GM19452 (cell line): ENCODE measurements at regions not wholly inside any gene's neighbourhood (a gene's known extent, or its start where the extent isn't known, plus 50 kb on each side); places are given as distances from the start of the nearest gene placed in this dataset.

Experiments used
- ATAC-seq: cut with Tn5 transposase; IDR thresholded peaks from one replicate; pipeline ENCODE4 v1.9.1; 2021; ENCODE audit not compliant: unreplicated experiment

DNA sequence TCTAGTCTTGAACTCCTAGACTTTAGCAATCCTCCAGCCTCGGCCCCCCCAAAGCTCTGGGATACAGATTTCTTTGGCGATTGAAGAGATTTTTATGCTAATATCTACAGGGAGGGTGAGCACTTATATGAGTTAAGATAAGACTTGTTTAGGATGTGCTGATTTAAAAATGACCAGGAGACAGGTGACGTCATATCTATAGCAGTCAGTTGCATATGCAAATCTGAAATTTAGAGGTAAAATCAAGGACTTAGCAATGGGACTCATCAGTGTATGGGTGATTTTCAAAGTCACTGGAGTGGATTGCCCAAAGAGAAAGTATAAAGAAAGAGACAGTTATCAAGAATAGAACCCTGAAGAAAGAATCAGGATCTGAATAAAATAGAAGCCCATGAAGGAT lies 394.5 kb downstream of the ADGRL2 start:
- no peak for ATAC-seq

DNA sequence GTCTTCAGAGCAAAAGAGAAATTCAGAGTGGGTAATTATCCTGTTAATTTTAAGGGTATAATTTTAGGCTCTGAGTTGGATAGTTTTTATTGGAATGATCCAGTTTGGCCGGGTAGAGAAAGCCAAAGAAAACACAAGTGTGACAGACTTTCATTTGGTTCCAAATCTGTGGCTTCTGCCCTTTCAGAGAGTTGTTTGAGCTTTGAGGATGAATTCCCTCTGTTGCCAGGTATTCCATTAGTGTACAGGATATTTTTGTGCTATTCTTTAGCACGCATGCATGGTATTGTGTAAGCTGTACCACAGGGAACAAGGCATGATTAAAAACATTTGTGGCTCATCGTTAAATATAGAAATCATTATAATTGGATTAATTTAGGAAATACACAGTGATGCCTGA lies 384.4 kb downstream of the ADGRL2 start:
- ATAC-seq: no peak

DNA sequence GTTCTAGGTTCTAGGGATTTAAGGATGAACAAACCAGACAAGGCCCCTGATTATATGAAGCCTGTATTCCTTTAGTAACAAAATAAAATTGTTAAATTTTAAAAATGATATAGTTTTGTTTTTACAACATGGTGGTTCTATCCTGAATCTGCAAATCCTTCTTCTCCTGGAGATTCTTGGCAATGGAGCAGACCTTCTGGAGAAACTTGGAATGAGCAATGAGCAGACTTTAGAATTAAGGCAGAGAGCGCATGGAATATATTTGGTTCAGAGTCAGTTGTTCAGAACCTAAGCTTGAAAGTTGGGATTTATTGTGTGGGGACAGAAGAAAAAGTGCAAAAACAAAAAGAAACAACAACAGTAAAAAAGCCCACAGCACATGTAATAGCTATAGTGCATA lies 381.1 kb downstream of the ADGRL2 start:
- ATAC-seq: no peak

DNA sequence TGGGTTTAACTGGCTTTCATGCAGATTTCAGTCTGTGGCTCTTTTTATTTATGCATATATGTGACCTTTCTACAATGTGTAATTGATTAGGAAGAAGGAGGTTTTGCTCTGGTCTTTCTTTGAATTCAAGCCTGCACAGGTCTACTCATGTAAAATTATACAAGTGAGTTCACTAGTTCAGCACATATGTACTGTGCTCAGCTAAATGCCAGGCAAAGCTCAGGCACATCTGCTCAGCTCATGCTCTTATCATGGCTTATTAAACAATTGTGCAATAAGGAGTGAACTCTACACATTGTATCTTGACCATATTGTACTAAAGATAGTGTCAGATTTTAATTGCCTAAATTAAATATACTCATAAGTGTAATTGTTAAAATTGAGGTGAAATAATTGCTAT lies 378.4 kb downstream of the ADGRL2 start:
- no peak for ATAC-seq

DNA sequence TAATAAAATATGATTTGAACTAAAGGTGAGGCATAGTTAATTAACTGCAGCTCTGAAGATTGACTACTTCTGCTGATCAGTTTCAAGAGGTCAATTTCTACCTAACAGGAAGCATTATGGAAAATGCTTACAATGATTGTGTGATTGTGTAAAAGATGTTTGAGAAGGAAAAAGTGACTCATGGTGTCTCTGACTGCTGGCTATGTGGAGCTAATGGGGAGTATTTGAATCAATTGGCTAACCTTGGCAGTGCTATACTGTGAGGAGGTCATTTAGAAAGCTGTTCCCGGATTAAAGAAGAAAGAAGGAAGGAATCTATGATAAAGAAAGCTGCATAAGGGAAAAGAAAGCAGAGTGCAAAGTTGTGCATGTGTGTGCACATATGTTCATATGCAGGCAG lies 376.5 kb downstream of the ADGRL2 start:
- no peak for ATAC-seq

DNA sequence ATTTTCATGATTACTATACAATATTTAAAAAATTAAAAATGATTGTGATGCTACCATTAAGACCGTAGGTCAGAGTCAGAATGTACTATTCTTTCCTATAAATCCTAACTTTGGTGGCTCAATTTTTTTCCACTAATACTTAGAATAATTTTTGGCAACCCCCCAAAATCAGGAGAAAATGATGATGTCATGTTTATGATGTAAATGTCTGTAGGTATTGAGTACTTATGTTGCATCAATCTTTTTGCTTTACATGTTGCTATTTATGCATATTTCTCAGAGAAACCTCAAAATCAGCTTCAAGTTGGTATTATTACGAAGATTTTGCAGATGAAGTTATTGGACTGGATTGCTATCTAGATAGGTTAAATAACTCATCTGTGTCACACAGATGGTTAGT lies 371.2 kb downstream of the ADGRL2 start:
- no peak for ATAC-seq

DNA sequence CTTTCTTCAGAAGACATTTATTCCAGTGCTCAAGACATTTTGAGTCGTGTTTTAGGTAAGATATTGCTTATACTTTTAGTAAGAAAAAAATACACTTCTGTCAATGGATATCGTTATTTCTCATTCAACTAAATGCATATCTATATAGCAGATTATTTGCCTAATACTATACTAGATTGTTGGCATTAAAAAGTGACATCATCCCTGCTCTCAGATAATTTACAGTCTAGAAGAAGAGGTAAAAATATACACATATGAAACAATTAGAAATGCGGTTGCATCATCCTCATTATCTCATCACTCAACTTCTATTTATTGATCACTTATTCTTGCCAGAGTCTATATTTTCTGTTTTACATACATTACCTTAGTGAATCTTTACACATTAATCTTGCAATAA lies 367.7 kb downstream of the ADGRL2 start:
- ATAC-seq: no peak

DNA sequence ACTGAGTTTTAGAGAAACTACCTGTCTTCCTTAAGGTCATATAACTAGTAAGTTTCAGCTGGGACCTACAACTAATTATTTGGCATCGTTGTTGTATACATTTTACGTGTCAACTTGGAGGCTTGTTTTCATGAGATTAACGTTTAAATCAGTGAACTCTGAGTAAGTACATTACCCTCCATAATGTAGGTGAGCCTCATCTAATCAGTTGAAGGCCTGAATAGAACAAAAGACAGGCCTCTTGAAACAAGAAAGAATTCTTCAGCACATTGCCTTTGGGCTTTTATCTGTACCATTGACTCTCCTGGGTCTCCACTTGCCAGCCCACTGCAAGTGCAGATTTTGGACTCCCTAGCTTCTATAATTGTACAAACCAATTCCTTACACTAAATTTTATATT lies 364.6 kb downstream of the ADGRL2 start:
- ATAC-seq: no peak

DNA sequence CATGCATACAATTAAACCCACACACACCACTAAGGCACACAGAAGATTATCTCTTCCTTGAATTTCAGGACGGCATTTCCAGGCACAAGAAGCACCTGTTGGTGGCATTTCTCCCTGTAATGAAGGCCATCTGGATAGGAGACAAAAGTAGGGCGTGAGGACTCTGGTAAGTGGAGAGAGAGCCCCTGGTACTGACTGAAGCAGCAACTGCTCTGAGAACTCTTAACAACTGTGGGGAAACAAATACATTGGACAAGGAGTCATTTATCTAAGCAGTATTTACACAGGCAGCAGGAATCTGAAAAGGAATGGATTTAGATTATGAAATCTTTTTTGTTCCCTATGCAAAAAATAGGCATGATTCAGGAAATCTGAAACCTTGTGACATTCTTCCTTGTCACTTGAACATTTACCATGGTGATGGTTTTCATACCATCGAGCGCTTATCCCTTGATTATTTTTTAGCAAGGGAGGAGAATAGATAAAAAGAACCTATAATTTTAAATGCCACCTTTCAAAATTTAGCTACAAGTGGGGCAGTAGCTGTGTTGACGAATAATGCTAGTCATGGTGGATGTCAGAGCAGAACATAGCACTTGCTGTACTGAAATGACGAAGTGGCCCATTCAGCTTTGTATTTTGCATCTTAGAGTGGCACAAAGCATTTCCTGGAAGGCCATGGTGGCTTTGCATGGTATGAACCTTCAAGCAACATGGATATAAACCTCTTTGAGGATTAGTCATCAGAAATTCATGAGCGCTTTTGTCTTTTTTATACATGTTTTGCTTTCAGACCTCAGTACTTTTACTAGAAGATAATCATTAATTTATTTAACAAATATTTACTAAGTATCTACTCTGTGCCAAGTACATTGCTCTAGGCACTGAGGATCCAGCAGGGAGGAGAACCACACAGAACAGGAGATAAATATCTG lies 362.0 kb downstream of the ADGRL2 start:
- no peak for ATAC-seq

DNA sequence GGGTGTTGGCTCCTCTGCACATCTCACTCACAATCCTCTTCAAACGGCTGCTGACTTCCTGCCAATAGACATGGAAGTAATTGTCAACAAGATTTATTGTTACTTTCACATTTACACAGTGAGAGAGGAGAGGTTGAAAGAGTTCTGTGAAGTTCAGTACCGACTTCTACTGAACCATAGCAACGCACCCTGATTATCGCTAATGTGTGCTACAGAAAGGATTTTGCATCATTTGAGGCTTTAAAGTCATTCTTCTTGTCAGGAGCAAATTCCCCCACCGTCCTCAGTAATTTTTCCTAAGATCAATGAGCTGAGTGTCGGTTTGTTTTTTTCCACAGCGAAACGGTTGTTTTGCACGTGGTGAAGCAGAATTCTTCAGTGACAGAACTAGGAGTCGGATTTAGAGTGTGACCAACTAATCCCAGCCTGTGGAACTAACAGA lies 361.0 kb downstream of the ADGRL2 start:
- no peak for ATAC-seq

DNA sequence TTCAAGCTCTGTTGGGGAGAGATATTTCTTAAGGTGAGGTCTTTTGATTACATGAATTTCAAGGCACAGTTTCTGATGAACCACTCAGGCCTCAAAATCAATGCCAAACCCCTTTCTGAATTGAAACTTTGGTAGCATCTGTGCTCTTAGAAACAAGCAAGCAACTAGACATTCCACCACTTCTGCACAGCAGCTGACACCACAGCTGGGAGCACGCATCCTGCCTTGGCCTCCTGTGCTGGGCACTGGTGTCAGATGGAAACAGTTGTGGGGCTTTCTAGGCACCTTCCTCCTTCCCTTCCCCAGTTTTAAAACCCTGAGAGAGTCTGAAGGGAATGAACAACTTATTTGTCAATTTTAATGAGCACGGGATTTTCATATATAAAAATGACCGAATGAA lies 360.2 kb downstream of the ADGRL2 start:
- no peak for ATAC-seq

DNA sequence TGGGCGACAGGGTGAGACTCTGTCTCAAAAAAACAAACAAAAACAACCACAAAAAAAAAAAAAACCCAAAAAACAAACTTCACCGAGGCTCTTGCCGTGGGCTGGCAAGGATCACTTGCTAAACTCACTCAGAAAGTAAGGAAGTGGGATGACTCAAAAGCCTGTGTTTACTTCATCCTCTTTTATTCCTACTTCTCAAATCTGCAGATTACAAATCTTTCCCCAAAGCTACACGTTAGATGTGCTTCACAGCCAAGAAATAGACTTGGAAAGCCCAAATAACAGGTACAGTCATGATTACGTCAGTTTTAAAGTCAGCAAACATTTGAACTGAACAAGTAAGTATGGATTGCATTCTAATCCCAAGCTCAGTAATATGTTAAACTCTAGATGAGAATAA lies 359.3 kb downstream of the ADGRL2 start:
- ATAC-seq: no peak

DNA sequence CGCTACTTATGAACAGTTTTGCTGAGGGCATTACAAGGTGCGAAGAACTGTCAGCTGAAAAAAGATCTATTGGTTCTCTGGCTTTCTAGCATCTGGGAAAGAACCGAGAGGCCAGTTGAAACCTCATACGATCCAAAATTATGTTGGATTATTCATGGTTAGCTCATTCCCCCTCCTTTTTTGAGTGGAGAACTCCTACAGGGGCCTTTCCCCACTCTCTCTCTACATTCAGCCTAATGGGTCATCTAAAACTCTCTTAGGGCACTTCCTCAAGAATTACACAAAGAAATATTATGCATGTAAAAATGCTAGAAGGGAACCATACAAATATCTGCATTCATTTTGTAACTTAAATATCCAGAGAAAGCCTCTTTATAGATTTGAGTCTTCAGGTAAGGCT lies 358.2 kb downstream of the ADGRL2 start:
- no peak for ATAC-seq

DNA sequence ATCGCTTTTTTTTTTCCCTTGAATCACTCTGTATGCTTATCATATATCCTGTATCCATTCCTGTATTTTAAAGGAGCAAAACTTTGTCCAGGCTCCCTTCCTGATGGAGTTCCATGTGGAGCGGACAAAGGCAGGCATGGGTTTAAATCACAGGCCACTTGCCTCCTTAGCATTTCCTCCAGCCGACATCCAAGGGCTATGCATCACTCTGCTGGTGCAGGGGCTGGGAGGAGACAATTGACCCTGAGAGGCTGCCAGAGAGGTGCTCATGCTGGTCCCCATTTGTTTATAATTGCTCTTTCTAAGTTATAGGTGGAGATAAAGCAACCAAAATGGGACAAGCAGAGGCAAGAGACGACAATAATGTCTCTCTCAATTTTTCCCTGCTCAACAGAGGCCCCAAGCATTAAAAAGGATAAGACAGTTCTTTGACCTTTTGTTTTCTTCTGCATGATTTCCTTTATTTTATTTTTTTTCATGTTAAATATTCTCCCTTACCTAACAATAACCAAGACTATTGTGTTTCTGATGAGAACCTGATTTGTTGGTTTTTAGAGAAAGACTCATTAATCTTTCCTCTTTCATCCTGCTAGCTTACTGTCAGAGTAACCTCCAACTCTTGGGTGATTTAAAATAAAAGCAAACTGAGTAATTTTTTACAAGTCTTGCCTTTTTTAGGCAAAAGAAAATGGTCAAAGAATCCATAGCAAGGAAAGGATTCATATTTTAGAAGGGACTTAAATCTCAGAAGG lies 353.7 kb downstream of the ADGRL2 start:
- no peak for ATAC-seq

DNA sequence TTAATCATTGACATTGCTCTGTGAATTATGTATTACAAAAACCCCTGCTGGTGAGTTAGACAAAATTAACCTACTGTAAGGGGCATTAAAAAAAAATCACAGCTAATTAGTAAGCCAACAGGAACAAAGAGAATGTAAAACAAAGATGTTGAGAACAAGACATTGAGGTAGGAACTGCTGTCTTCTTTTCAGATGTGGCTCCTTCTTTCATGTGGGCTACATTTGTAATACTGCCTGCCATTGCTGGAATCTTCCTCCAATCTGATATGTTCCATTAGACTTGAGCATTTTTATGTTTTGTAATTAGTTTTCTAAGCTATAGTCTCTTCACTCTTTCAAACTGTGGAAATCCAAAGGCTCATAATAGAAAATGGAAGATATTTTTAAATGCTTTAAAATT lies 353.0 kb downstream of the ADGRL2 start:
- no peak for ATAC-seq

DNA sequence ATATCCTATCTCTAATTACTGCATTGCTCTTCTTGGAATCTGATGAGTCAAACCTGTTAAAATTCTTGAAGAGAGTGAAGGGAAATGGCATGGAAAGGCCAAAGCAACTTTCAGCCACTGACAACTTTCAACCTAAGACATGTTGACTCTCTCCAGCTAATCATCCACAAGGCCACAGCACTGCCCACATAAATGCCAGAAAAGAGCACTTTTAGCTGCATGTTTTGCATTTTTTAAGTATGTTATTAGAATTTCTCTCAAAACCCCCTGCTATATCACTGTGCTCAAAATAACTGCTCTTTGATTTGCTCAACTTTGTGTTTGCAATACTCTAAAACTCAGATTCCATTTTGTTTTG lies 352.5 kb downstream of the ADGRL2 start:
- no peak for ATAC-seq

DNA sequence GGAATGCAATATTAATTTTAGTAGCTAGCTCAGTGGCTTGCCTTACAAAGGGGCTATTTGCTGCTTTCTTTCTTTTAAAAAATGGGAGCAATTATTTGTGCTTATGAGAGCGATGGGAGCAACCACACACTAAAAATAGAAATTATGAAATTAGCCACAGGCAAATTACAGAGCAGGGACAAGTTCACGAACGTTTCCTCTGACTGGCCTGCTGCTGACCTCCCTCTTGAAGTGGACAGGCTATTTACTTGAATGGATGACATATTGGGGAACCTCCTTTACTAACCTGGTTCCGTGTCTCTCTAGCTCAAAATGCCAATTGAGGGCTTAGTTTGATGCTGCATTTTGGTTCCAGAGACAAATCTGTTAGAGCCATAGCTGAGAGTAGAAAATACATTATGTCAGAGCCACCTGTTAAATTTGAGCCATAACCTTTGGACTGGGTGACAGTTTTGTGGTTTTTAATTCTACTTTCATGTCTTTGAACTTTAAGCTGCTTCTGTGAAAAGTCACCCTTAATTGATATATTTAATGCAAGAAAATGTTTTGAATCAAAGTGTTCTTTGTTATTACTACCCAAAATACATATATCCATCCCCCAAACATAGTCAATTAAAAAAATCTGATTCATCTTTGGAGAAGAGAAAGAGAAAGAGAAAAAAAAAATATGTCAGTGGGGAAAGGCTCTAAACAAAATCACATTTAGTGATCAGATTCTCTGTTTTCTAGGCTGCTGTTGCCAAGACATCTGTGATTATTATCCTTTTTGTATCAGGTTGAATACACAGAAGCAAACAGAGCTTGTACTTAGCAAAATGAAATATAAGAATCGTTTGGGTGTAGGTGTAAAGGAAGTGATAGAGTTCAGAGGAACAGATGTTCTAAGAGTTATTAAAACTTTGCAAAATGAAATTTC lies 351.9 kb downstream of the ADGRL2 start:
- no peak for ATAC-seq

DNA sequence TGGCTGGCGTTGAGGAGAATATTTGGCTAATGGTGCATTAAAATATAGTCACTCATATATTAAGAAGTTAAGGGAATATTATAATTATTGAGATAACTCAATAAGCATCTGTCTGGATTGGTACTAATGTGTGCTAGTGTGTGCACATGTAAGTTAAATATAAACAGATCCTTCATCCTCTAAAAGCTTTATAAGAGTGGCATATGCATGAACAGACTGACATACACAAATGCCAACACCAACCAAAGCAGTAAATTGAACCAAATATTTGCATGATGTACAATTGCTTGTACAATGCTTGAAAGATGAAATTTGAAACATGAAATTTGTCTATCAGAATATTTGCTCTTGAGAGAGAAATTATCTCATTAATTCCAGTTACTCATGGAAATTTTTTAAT lies 344.9 kb downstream of the ADGRL2 start:
- no peak for ATAC-seq

DNA sequence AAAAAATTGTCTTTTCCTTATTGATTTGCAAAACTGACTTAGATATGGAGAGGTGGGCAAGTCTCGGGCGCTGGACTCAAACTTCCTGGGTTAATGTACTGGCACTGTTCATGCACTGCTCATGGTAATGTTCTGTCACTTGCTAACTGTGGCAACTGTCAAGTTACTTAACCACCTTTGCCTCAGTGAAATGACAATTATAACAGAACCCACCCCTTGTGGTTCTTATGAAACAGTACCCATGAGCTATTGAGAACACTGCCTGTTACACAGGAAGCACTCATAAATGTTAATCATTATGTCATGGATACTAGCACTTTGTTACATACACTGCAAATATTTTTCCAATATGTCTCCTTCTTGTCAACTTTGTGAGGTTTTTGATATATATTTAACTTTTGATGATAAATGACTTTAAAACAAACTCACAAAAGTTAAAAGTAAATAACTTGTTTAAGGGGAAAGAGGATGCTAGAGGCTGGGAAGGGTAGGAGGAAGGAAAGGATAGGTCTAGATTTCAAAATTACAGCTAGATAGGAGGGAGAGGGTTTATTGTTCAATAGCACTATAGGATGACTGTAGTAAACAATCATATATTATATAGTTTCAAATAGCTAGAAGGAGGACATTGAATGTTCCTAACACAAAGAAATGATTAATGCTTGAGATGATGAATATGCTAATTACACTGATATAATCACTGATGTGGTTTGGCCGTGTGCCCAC lies 342.5 kb downstream of the ADGRL2 start:
- no peak for ATAC-seq

DNA sequence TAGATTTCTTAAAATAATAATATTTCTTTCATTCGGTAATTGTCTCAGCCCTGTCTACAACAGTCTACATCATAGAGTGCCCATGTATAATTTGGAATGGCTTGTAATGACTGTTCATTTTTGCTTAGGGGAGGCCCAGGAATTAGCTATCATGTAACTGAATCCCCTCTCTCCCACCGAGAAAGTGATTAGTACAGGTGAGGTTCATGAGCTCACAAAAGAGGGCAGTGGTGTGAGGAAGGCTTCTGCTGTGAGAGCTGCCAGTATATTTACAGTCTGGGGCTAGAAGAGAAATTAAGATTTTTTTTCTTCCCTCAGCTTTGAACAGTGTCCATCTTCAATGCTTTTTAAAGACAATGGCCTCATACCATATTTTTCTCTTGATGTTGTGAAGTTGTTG lies 340.7 kb downstream of the ADGRL2 start:
- no peak for ATAC-seq
